ENCODE measurements at regions not wholly inside any gene's neighbourhood (a gene's known extent, or its start where the extent isn't known, plus 50 kb on each side); places are given as distances from the start of the nearest gene placed in this dataset.

- 59% methylated on average over 4 of the region's 4 CpGs; no CpG with 5 or more reads in 1 of the 2 experiments for WGBS, 2 experiments (ENCODE audit: extremely low coverage in 1 of 2, insufficient coverage in 1 of 2, insufficient read length in 1 of 2, insufficient replicate concordance in 2 of 2, low coverage in 1 of 2, low lambda C conversion rate in 2 of 2, missing lambda C conversion rate in 1 of 2)
Measured at GRCh38 chr21:22881131-22881530, 1882.9 kb downstream of the NCAM2 start.

More at GRCh38 chr21:22881131-22881530, 1882.9 kb downstream of the NCAM2 start:
- Histone ChIP-seq H3K27ac (ENCODE audit: low read depth, low read length) (no peak overlapping the region), H3K27me3 (replicated peaks in 1 of 4; ENCODE audit: control insufficient read depth in 3 of 4, extremely low read depth in 1 of 4, insufficient read depth in 3 of 4, low read length in 3 of 4) (no peaks in the 10 kb centered on the region), H3K9me3 (ENCODE audit: insufficient read depth in 2 of 2, low read depth in 1 of 2, low read length in 1 of 2) (no peaks in the 10 kb centered on the region), H2BK15ac (ENCODE audit: low read length) (no peak overlapping the region), H3K4ac (replicated peaks; ENCODE audit: insufficient read length, low read depth, low read length) (no peak overlapping the region), H3K79me1 (ENCODE audit: low read depth, low read length) (no peaks in the 10 kb centered on the region), H3K4me2 (ENCODE audit: insufficient read depth in 1 of 2, low read depth in 2 of 2, low read length in 2 of 2) (no peak overlapping the region), H3K23ac (ENCODE audit: insufficient read length) (no peak overlapping the region), H3K23me2 (ENCODE audit: low read depth, low read length) (no peaks in the 10 kb centered on the region), H2BK120ac (replicated peaks; ENCODE audit: low read depth, low read length) (no peak overlapping the region), H3K4me1 (replicated peaks in 1 of 4; ENCODE audit: control insufficient read depth in 3 of 4, insufficient read depth in 4 of 4, low read length in 3 of 4) (peaks cover 0 to 7% (median 2%) of the 10 kb centered on the region in 4 experiments; a peak in 2 of 7 replicates), H3K79me2 (ENCODE audit: control insufficient read depth in 1 of 2, insufficient read depth in 2 of 2, low read length in 2 of 2) (no peaks in the 10 kb centered on the region), H3K9ac (replicated peaks in 1 of 4; ENCODE audit: extremely low read depth in 1 of 4, low read depth in 3 of 4, low read length in 3 of 4) (no peak overlapping the region), H4K8ac (ENCODE audit: extremely low read depth, insufficient read depth, low read length) (no peak overlapping the region), H4K5ac (ENCODE audit: insufficient read length, low read depth, low read length) (no peak overlapping the region), H2BK12ac (ENCODE audit: low read depth, low read length) (no peak overlapping the region), H3K56ac (replicated peaks; ENCODE audit: insufficient read length, low read depth, low read length) (no peak overlapping the region), H3K4me3 (ENCODE audit: extremely low read depth in 1 of 4, insufficient read depth in 2 of 4, low read depth in 3 of 4, low read length in 4 of 4) (no peak overlapping the region), H4K20me1 (replicated peaks in 1 of 2; ENCODE audit: control insufficient read depth in 1 of 2, insufficient read depth in 2 of 2, low read length in 2 of 2) (no peaks in the 10 kb centered on the region), H2BK5ac (ENCODE audit: low read depth, low read length) (no peak overlapping the region), H3K36me3 (ENCODE audit: control insufficient read depth in 2 of 4, insufficient read depth in 4 of 4, low read length in 3 of 4) (no peaks in the 10 kb centered on the region), H3K18ac (ENCODE audit: extremely low read depth, low read length) (no peak overlapping the region), H2AFZ (ENCODE audit: low read length) (no peak overlapping the region), H4K91ac (replicated peaks; ENCODE audit: insufficient read length, low read length) (no peak overlapping the region), H3K14ac (ENCODE audit: insufficient read length) (no peak overlapping the region), H2BK20ac (ENCODE audit: low read length) (no peak overlapping the region), H2AK5ac (ENCODE audit: low read depth, low read length) (no peak overlapping the region)
- POLR2A ChIA-PET (ENCODE audit: partially characterized antibody): no interaction called here
- no peak for DNase-seq (ENCODE audit: low read depth in 1 of 2, low spot score in 2 of 2)
- FAIRE-seq: no peak
- TF ChIP-seq SUZ12 (IDR thresholded peaks at IDR 0.05; ENCODE audit: low read length): no peak
- TF ChIP-seq NANOG (IDR thresholded peaks at IDR 0.05; ENCODE audit: insufficient read depth, low read depth, low read length, poor library complexity, severe bottlenecking): no peak
- CTCF ChIA-PET (ENCODE audit: partially characterized antibody): no interaction called here

Data from H1 (cell line).